B cell (primary cell): ENCODE measurements at regions not wholly inside any gene's neighbourhood (a gene's known extent, or its start where the extent isn't known, plus 50 kb on each side); places are given as distances from the start of the nearest gene placed in this dataset.
"Not testable (repeated sequence)": the region's sequence is repeated elsewhere in the genome, so short reads cannot be mapped to it uniquely, and the experiment has no call there.

ENCODE experiments used
- ATAC-seq: fragments of 200-7000 bp; cut with Tn5 transposase; one replicate; pipeline ENCODE4 v1.10.0; 2021; ENCODE audit warnings: low read depth, mild to moderate bottlenecking, moderate number of reproducible peaks, moderate library complexity
- CTCF ChIA-PET: fragments of 350-600 bp; sonication (Branson Sonifier 250); formaldehyde crosslinking; loops from one replicate; lab custom pipeline; 2021; ENCODE audit warnings: antibody characterized with exemption, inconsistent platforms; lab: Charles Lee
- POLR2A ChIA-PET: fragments of 350-600 bp; sonication (Branson Sonifier 250); formaldehyde crosslinking; loops from one replicate; lab custom pipeline; 2021; ENCODE audit warnings: antibody characterized with exemption; lab: Charles Lee
- DNase-seq: peaks from one replicate; pipeline ENCODE4 v3.0.0; 2013
- H2AFZ ChIP-seq: 2 replicates; pipeline ENCODE4 v1.6.1; 2012; ENCODE audit warnings: mild to moderate bottlenecking, low read depth, low read length; ENCODE audit not compliant: insufficient read depth, poor library complexity, severe bottlenecking
- H3K27ac ChIP-seq, 2 donors: 1 replicate in 1 of 2; 2 replicates in 1 of 2; pipeline ENCODE4 v1.5.1; 2012 to 2013; ENCODE audit warnings: low read length in 2 of 2, mild to moderate bottlenecking in 2 of 2, moderate library complexity in 1 of 2
- H3K27me3 ChIP-seq, 4 experiments: fragments of 200-600 bp in 1 of 4; sonication (generic) in 1 of 4; replicated peaks in 1 of 4; 1 replicate in 2 of 4; 2 replicates in 2 of 4; pipeline versions ENCODE4 v1.6.1 to v1.7.0; 2013 to 2016; ENCODE audit warnings: low read length in 3 of 4, mild to moderate bottlenecking in 2 of 4, mixed read lengths in 1 of 4, moderate library complexity in 1 of 4; ENCODE audit not compliant: insufficient read depth in 4 of 4, control insufficient read depth in 3 of 4; ENCODE audit errors: control extremely low read depth in 1 of 4
- H3K36me3 ChIP-seq, 2 experiments: replicated peaks in 1 of 2; 1 replicate in 1 of 2; 2 replicates in 1 of 2; pipeline versions ENCODE4 v1.6.1 to v1.7.1; 2013; ENCODE audit warnings: low read length in 1 of 2; ENCODE audit not compliant: insufficient read depth in 2 of 2, control insufficient read depth in 1 of 2; ENCODE audit errors: control extremely low read depth in 1 of 2, extremely low read depth in 1 of 2
- H3K4me1 ChIP-seq, 2 donors: fragments of 200-600 bp in 1 of 2; sonication (generic) in 1 of 2; 1 replicate in 1 of 2; 2 replicates in 1 of 2; pipeline versions ENCODE4 v1.5.1 to v1.6.1; 2013 to 2017; ENCODE audit warnings: low read length in 2 of 2; ENCODE audit not compliant: control insufficient read depth in 2 of 2, insufficient read depth in 2 of 2
- H3K4me2 ChIP-seq: replicated peaks from 2 replicates; pipeline ENCODE3; 2012; ENCODE audit warnings: mild to moderate bottlenecking, low read depth, low read length; ENCODE audit not compliant: poor library complexity, severe bottlenecking
- H3K4me3 ChIP-seq, 5 experiments: fragments of 200-600 bp in 1 of 5; sonication (generic) in 1 of 5; 1 replicate in 3 of 5; 2 replicates in 2 of 5; pipeline versions ENCODE4 v1.5.1 to v1.7.0; 2011 to 2016; ENCODE audit warnings: low read length in 4 of 5, mild to moderate bottlenecking in 4 of 5, low read depth in 2 of 5, control low read depth in 1 of 5, moderate library complexity in 1 of 5; ENCODE audit not compliant: insufficient read depth in 1 of 5; ENCODE audit errors: control extremely low read depth in 1 of 5, extremely low read depth in 1 of 5
- H3K79me2 ChIP-seq: fragments of 200-600 bp; sonication (generic); one replicate; pipeline ENCODE4 v1.6.0; 2016; ENCODE audit warnings: low read length; ENCODE audit not compliant: control insufficient read depth, insufficient read depth
- H3K9ac ChIP-seq: fragments of 200-600 bp; sonication (generic); 2 replicates; pipeline ENCODE4 v1.6.1; 2017; ENCODE audit warnings: mild to moderate bottlenecking, low read length, moderate library complexity
- H3K9me3 ChIP-seq, 3 donors: one replicate each; pipeline versions ENCODE4 v1.6.1 to v1.7.1; 2013; ENCODE audit warnings: low read length in 2 of 3; ENCODE audit not compliant: control insufficient read depth in 2 of 3, insufficient read depth in 1 of 3; ENCODE audit errors: control extremely low read depth in 1 of 3
- H4K20me1 ChIP-seq: 2 replicates; pipeline ENCODE4 v1.6.0; 2012; ENCODE audit warnings: mild to moderate bottlenecking, low read length; ENCODE audit not compliant: insufficient read depth, control insufficient read depth, poor library complexity, severe bottlenecking
- H3K27ac Mint-ChIP-seq: one replicate; pipeline ENCODE4 v1.8.0; 2021; ENCODE audit warnings: mixed read lengths
- H3K27me3 Mint-ChIP-seq: one replicate; pipeline ENCODE4 v1.8.0; 2021; ENCODE audit warnings: mixed read lengths
- H3K4me1 Mint-ChIP-seq: one replicate; pipeline ENCODE4 v1.8.0; 2021; ENCODE audit warnings: mixed read lengths
- H3K4me3 Mint-ChIP-seq: one replicate; pipeline ENCODE4 v1.8.0; 2021; ENCODE audit warnings: mixed read lengths
- H3K9me3 Mint-ChIP-seq: one replicate; pipeline ENCODE4 v1.8.0; 2022; ENCODE audit warnings: mixed read lengths; ENCODE audit not compliant: insufficient read depth
- CTCF ChIP-seq: fragments of 200-600 bp; IDR thresholded peaks from one replicate; pipeline ENCODE4 v1.8.0; 2022; ENCODE audit warnings: antibody characterized with exemption, mild to moderate bottlenecking
- EZH2 ChIP-seq: IDR thresholded peaks from 2 replicates; pipeline ENCODE4 v1.6.1; 2012; ENCODE audit warnings: borderline replicate concordance, low read depth, mild to moderate bottlenecking, moderate library complexity, low read length; ENCODE audit not compliant: insufficient read depth, poor library complexity, severe bottlenecking
- WGBS: methylation state at CpG from one replicate; pipeline ENCODE4 v1.1.5; 2013; ENCODE audit warnings: missing lambda C conversion rate; ENCODE audit not compliant: insufficient coverage; 5-methylcytosine and 5-hydroxymethylcytosine counted together
- intact Hi-C: fragments of 100-400 bp; cut with micrococcal nuclease; formaldehyde crosslinking; loops from one replicate; pipeline ENCODE4 v1.10.0; 2022

- H3K4me2 ChIP-seq, H3K9ac ChIP-seq, H3K27ac ChIP-seq, POLR2A ChIA-PET, H3K4me1 ChIP-seq, H3K36me3 ChIP-seq, H3K9me3 Mint-ChIP-seq, H3K27me3 ChIP-seq, H3K79me2 ChIP-seq, H2AFZ ChIP-seq, H3K9me3 ChIP-seq, H3K4me3 ChIP-seq, H4K20me1 ChIP-seq, ATAC-seq, H3K4me3 Mint-ChIP-seq, H3K27ac Mint-ChIP-seq, DNase-seq, intact Hi-C loops, H3K4me1 Mint-ChIP-seq: not testable (repeated sequence)
- CTCF ChIA-PET: interaction anchor here (2.0 kb wide), 1 partner anchor 14 kb away, joined by 7 read pairs; no protein-coding TSS in a partner anchor
- no CpG with 5 or more reads among the region's 3 CpGs for WGBS
- peaks cover 37% of the 10 kb centered on the region for H3K27me3 Mint-ChIP-seq
Measured at GRCh38 chr13:24981181-24981803, 114.6 kb upstream of the PABPC3 start.

- no peak for TF ChIP-seq EZH2
- TF ChIP-seq CTCF: no peak
- ChIA-PET CTCF (interaction anchor here (0.5 to 2.0 kb wide), 2 partner anchors 13 to 97 kb away, joined by 3 to 7 read pairs; no protein-coding TSS in a partner anchor), POLR2A (no interaction called here)
- intact Hi-C loops: no loop called here
- no peak overlapping the region for H3K27ac ChIP-seq
- no peak overlapping the region for H3K4me3 ChIP-seq
- no peak overlapping the region for H3K27ac Mint-ChIP-seq
- H3K36me3 ChIP-seq: no peaks in the 10 kb centered on the region
- no peaks in the 10 kb centered on the region for H3K9me3 Mint-ChIP-seq
- peaks cover 0 to 7% (median 0%) of the 10 kb centered on the region in 4 experiments for H3K27me3 ChIP-seq
- ATAC-seq: no peak
- H3K4me2 ChIP-seq: no peak overlapping the region
- no peak overlapping the region for H2AFZ ChIP-seq
- H3K9me3 ChIP-seq: no peaks in the 10 kb centered on the region
- no peaks in the 10 kb centered on the region for H3K4me1 ChIP-seq
- H3K27me3 Mint-ChIP-seq: peaks cover 41% of the 10 kb centered on the region
- WGBS: 48% methylated on average over 10 of the region's 11 CpGs
- DNase-seq: no peak
- H4K20me1 ChIP-seq: no peaks in the 10 kb centered on the region
- no peaks in the 10 kb centered on the region for H3K79me2 ChIP-seq
- H3K4me3 Mint-ChIP-seq: no peak overlapping the region
- H3K9ac ChIP-seq: no peak overlapping the region
- peaks cover 8% of the 10 kb centered on the region for H3K4me1 Mint-ChIP-seq
Measured at GRCh38 chr13:24982333-24982999, 113.5 kb upstream of the PABPC3 start.
